ENCODE measurements at regions not wholly inside any gene's neighbourhood (a gene's known extent, or its start where the extent isn't known, plus 50 kb on each side); places are given as distances from the start of the nearest gene placed in this dataset.

- DNase-seq, result no peak
- H3K27me3 Mint-ChIP-seq, result peaks cover 12% of the 10 kb centered on the region
- peaks cover 1% of the 10 kb centered on the region for H3K36me3 Mint-ChIP-seq
- H3K4me3 Mint-ChIP-seq, result no peak overlapping the region
- H3K9me3 Mint-ChIP-seq, result no peaks in the 10 kb centered on the region
- H3K4me1 Mint-ChIP-seq, result no peaks in the 10 kb centered on the region
- no peak overlapping the region for H3K27ac Mint-ChIP-seq
Observed at GRCh38 chr12:89080793-89081465, 271.4 kb downstream of the DUSP6 start.

GRCh38 chr12:89075880-89076540 lies 276.3 kb downstream of the DUSP6 start:
- Mint-ChIP-seq H3K27ac (no peak overlapping the region), H3K27me3 (peaks cover 4% of the 10 kb centered on the region), H3K4me3 (no peak overlapping the region), H3K9me3 (no peaks in the 10 kb centered on the region), H3K36me3 (no peaks in the 10 kb centered on the region), H3K4me1 (peaks cover 8% of the 10 kb centered on the region)
- DNase-seq, result no peak

- Mint-ChIP-seq H3K27me3 (no peaks in the 10 kb centered on the region), H3K27ac (no peak overlapping the region), H3K4me1 (peaks cover 8% of the 10 kb centered on the region), H3K36me3 (no peaks in the 10 kb centered on the region), H3K4me3 (no peak overlapping the region), H3K9me3 (no peaks in the 10 kb centered on the region)
- DNase-seq, result no peak
Observed at GRCh38 chr12:89073659-89074058, 278.6 kb downstream of the DUSP6 start.

- Mint-ChIP-seq H3K4me3 (no peak overlapping the region), H3K27me3 (no peaks in the 10 kb centered on the region), H3K36me3 (no peaks in the 10 kb centered on the region), H3K4me1 (peaks cover 8% of the 10 kb centered on the region), H3K9me3 (no peaks in the 10 kb centered on the region), H3K27ac (no peak overlapping the region)
- no peak for DNase-seq
Observed at GRCh38 chr12:89073027-89073398, 279.3 kb downstream of the DUSP6 start.

- Mint-ChIP-seq H3K9me3 (no peaks in the 10 kb centered on the region), H3K36me3 (no peaks in the 10 kb centered on the region), H3K27ac (no peak overlapping the region), H3K4me3 (no peak overlapping the region), H3K4me1 (peaks cover 11% of the 10 kb centered on the region), H3K27me3 (no peaks in the 10 kb centered on the region)
- no peak for DNase-seq
Observed at GRCh38 chr12:89072294-89073026, 279.8 kb downstream of the DUSP6 start.

- H3K4me3 Mint-ChIP-seq, result no peak overlapping the region
- peaks cover 11% of the 10 kb centered on the region for H3K4me1 Mint-ChIP-seq
- DNase-seq, result no peak
- no peaks in the 10 kb centered on the region for H3K9me3 Mint-ChIP-seq
- no peaks in the 10 kb centered on the region for H3K36me3 Mint-ChIP-seq
- H3K27ac Mint-ChIP-seq, result no peak overlapping the region
- peaks cover 6% of the 10 kb centered on the region for H3K27me3 Mint-ChIP-seq
Observed at GRCh38 chr12:89070603-89071002, 281.7 kb downstream of the DUSP6 start.

GRCh38 chr12:89069431-89069830 lies 282.9 kb downstream of the DUSP6 start:
- Mint-ChIP-seq H3K4me1 (peaks cover 15% of the 10 kb centered on the region), H3K9me3 (no peaks in the 10 kb centered on the region), H3K27ac (no peak overlapping the region), H3K36me3 (no peaks in the 10 kb centered on the region), H3K27me3 (peaks cover 7% of the 10 kb centered on the region), H3K4me3 (no peak overlapping the region)
- DNase-seq, result no peak

- Mint-ChIP-seq H3K9me3 (no peaks in the 10 kb centered on the region), H3K36me3 (no peaks in the 10 kb centered on the region), H3K27me3 (peaks cover 10% of the 10 kb centered on the region), H3K4me3 (no peak overlapping the region), H3K27ac (no peak overlapping the region), H3K4me1 (peaks cover 12% of the 10 kb centered on the region)
- no peak for DNase-seq
Observed at GRCh38 chr12:89067421-89068187, 284.7 kb downstream of the DUSP6 start.

GRCh38 chr12:89064780-89065179 lies 287.5 kb downstream of the DUSP6 start:
- Mint-ChIP-seq H3K4me1 (peaks cover 14% of the 10 kb centered on the region), H3K27me3 (peaks cover 10% of the 10 kb centered on the region), H3K36me3 (no peaks in the 10 kb centered on the region), H3K27ac (no peak overlapping the region), H3K4me3 (no peak overlapping the region), H3K9me3 (no peaks in the 10 kb centered on the region)
- DNase-seq, result no peak

- Mint-ChIP-seq H3K27ac (no peak overlapping the region), H3K4me1 (peaks cover 14% of the 10 kb centered on the region), H3K4me3 (no peak overlapping the region), H3K27me3 (peaks cover 10% of the 10 kb centered on the region), H3K36me3 (no peaks in the 10 kb centered on the region), H3K9me3 (no peaks in the 10 kb centered on the region)
- DNase-seq, result no peak
Observed at GRCh38 chr12:89064151-89064550, 288.1 kb downstream of the DUSP6 start.

GRCh38 chr12:89062996-89063395 lies 289.3 kb downstream of the DUSP6 start:
- DNase-seq, result no peak
- Mint-ChIP-seq H3K27me3 (peaks cover 10% of the 10 kb centered on the region), H3K9me3 (no peaks in the 10 kb centered on the region), H3K36me3 (no peaks in the 10 kb centered on the region), H3K4me1 (peaks cover 14% of the 10 kb centered on the region), H3K27ac (no peak overlapping the region), H3K4me3 (no peak overlapping the region)

- H3K27ac Mint-ChIP-seq, result no peak overlapping the region
- DNase-seq, result no peak
- peaks cover 11% of the 10 kb centered on the region for H3K4me1 Mint-ChIP-seq
- no peak overlapping the region for H3K4me3 Mint-ChIP-seq
- no peaks in the 10 kb centered on the region for H3K9me3 Mint-ChIP-seq
- H3K27me3 Mint-ChIP-seq, result peaks cover 3% of the 10 kb centered on the region
- H3K36me3 Mint-ChIP-seq, result no peaks in the 10 kb centered on the region
Observed at GRCh38 chr12:89059721-89060541, 292.4 kb downstream of the DUSP6 start.

GRCh38 chr12:89059056-89059455 lies 293.2 kb downstream of the DUSP6 start:
- Mint-ChIP-seq H3K36me3 (no peaks in the 10 kb centered on the region), H3K4me1 (peaks cover 7% of the 10 kb centered on the region), H3K27me3 (peaks cover 3% of the 10 kb centered on the region), H3K4me3 (no peak overlapping the region), H3K27ac (no peak overlapping the region), H3K9me3 (no peaks in the 10 kb centered on the region)
- no peak for DNase-seq

GRCh38 chr12:89058402-89058801 lies 293.9 kb downstream of the DUSP6 start:
- Mint-ChIP-seq H3K27ac (no peak overlapping the region), H3K36me3 (peaks cover 4% of the 10 kb centered on the region), H3K4me3 (no peak overlapping the region), H3K4me1 (peaks cover 7% of the 10 kb centered on the region), H3K27me3 (no peaks in the 10 kb centered on the region), H3K9me3 (peaks cover 4% of the 10 kb centered on the region)
- no peak for DNase-seq
